DOHH2 (cell line): ENCODE measurements at regions not wholly inside any gene's neighbourhood (a gene's known extent, or its start where the extent isn't known, plus 50 kb on each side); places are given as distances from the start of the nearest gene placed in this dataset.

Experiments used
- H3F3A ChIP-seq: fragments of 200-600 bp; sonication (generic), shearing (Covaris generic); 2 replicates; pipeline ENCODE4 v1.6.0; 2016; ENCODE audit warnings: antibody characterized with exemption, mild to moderate bottlenecking; ENCODE audit not compliant: control insufficient read depth, insufficient read depth
- H3K27ac ChIP-seq: fragments of 200-600 bp; sonication (generic); 2 replicates; pipeline ENCODE4 v1.5.1; 2014; ENCODE audit warnings: low read depth, mild to moderate bottlenecking, low read length, moderate library complexity
- H3K27me3 ChIP-seq: fragments of 200-600 bp; sonication (generic); 2 replicates; pipeline ENCODE4 v1.6.1; 2014; ENCODE audit warnings: mild to moderate bottlenecking, low read length, mixed read lengths; ENCODE audit not compliant: control insufficient read depth
- H3K36me3 ChIP-seq: fragments of 200-600 bp; sonication (generic); 2 replicates; pipeline ENCODE4 v1.6.1; 2014; ENCODE audit warnings: mild to moderate bottlenecking, low read length, moderate library complexity, mixed read lengths; ENCODE audit not compliant: control insufficient read depth
- H3K4me1 ChIP-seq: fragments of 200-600 bp; sonication (generic); 2 replicates; pipeline ENCODE4 v1.6.1; 2014; ENCODE audit warnings: mild to moderate bottlenecking, low read length, mixed read lengths; ENCODE audit not compliant: control insufficient read depth
- H3K4me2 ChIP-seq: fragments of 200-600 bp; sonication (generic); 2 replicates; pipeline ENCODE4 v1.6.0; 2014; ENCODE audit warnings: mild to moderate bottlenecking, low read length, moderate library complexity
- H3K4me3 ChIP-seq: fragments of 200-600 bp; sonication (generic); 2 replicates; pipeline ENCODE4 v1.5.1; 2014; ENCODE audit warnings: mild to moderate bottlenecking, low read length, mixed read lengths
- H3K79me2 ChIP-seq: fragments of 200-600 bp; sonication (generic); 2 replicates; pipeline ENCODE4 v1.6.1; 2014; ENCODE audit warnings: mild to moderate bottlenecking, low read length, mixed read lengths; ENCODE audit not compliant: control insufficient read depth
- H3K9me2 ChIP-seq: fragments of 200-600 bp; sonication (generic); replicated peaks from 2 replicates; pipeline ENCODE4 v1.6.1; 2014; ENCODE audit warnings: mild to moderate bottlenecking, low read length, mixed read lengths; ENCODE audit not compliant: control insufficient read depth
- H3K9me3 ChIP-seq: fragments of 200-600 bp; sonication (generic); 2 replicates; pipeline ENCODE4 v1.6.1; 2014; ENCODE audit warnings: antibody characterized with exemption, low read length, mixed read lengths; ENCODE audit not compliant: control insufficient read depth, insufficient read depth
- H4K20me1 ChIP-seq: fragments of 200-600 bp; sonication (generic); 2 replicates; pipeline ENCODE4 v1.6.0; 2014; ENCODE audit warnings: low read depth, mild to moderate bottlenecking, antibody characterized with exemption, low read length, moderate library complexity; ENCODE audit not compliant: control insufficient read depth, insufficient read depth
- EZH2phosphoT487 ChIP-seq: fragments of 200-600 bp; sonication (generic); IDR thresholded peaks from 2 replicates; pipeline ENCODE4 v1.6.1; 2017; ENCODE audit warnings: borderline replicate concordance, mild to moderate bottlenecking, antibody characterized with exemption, low read length, moderate library complexity, mixed read lengths
- TF ChIP-seq, protein P1 (sequence below): fragments of 200-600 bp; sonication (generic); IDR thresholded peaks from one replicate; pipeline ENCODE4 v1.5.1; 2014; ENCODE audit warnings: antibody characterized with exemption, mild to moderate bottlenecking, low read depth, low read length; ENCODE audit not compliant: poor library complexity, severe bottlenecking

DNA sequence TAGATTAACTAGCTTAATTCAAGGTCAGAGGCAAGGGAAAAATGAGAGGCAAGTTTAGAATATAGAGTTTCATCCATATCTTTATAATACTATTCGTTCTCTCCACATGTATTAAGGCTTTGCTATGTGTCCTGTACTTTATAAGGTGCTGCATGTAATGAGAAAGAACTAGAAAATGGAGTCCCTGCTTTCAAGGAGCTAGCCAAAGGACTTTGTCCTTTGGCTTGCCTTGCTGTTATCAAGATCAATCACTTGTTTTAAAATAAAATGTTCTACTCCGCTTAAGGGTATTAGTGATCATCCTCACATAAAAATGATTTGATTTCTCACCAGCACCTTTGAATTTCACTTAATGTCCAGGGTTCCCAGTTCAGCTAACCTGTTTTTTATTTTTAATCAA, 470.9 kb downstream of the WDR72 start:
- no peaks in the 10 kb centered on the region for H3K9me2 ChIP-seq
- TF ChIP-seq, protein P1, sequence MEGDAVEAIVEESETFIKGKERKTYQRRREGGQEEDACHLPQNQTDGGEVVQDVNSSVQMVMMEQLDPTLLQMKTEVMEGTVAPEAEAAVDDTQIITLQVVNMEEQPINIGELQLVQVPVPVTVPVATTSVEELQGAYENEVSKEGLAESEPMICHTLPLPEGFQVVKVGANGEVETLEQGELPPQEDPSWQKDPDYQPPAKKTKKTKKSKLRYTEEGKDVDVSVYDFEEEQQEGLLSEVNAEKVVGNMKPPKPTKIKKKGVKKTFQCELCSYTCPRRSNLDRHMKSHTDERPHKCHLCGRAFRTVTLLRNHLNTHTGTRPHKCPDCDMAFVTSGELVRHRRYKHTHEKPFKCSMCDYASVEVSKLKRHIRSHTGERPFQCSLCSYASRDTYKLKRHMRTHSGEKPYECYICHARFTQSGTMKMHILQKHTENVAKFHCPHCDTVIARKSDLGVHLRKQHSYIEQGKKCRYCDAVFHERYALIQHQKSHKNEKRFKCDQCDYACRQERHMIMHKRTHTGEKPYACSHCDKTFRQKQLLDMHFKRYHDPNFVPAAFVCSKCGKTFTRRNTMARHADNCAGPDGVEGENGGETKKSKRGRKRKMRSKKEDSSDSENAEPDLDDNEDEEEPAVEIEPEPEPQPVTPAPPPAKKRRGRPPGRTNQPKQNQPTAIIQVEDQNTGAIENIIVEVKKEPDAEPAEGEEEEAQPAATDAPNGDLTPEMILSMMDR = no peak
- no peak for TF ChIP-seq EZH2phosphoT487
- H3K79me2 ChIP-seq = no peaks in the 10 kb centered on the region

DNA sequence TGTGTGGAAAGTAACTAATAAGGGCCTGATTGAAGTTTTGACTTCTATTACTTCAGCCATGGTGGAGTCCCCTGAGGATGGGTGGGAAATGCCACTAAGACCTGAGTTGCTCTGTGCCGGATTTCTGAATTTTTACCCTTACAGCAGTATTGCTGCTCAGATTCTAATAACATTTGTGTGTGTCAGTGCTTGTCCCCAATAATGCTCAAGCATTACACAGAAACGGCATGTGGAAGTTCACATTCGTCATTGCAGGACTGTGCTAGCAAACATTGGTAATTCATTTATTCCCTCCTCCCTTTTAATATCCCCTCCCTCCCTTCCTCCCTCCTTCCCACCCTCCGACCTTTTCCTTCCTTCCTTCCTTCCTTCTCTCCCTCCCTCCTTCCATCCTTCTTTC, 484.5 kb upstream of the ONECUT1 start:
- H3K36me3 ChIP-seq = no peaks in the 10 kb centered on the region
- H3F3A ChIP-seq = no peaks in the 10 kb centered on the region
- no peaks in the 10 kb centered on the region for H3K9me2 ChIP-seq
- H3K4me1 ChIP-seq = no peaks in the 10 kb centered on the region
- no peaks in the 10 kb centered on the region for H3K79me2 ChIP-seq
- no peaks in the 10 kb centered on the region for H3K27me3 ChIP-seq
- no peak for TF ChIP-seq EZH2phosphoT487
- TF ChIP-seq, protein P1 = no peak
- H3K4me2 ChIP-seq = no peak overlapping the region
- no peak overlapping the region for H3K27ac ChIP-seq
- H3K9me3 ChIP-seq = no peaks in the 10 kb centered on the region
- no peaks in the 10 kb centered on the region for H4K20me1 ChIP-seq
- no peak overlapping the region for H3K4me3 ChIP-seq

More for the DNA sequence above, 470.9 kb downstream of the WDR72 start:
- Histone ChIP-seq H3K9me3 (no peaks in the 10 kb centered on the region), H3F3A (no peaks in the 10 kb centered on the region), H3K27me3 (no peaks in the 10 kb centered on the region), H4K20me1 (no peaks in the 10 kb centered on the region), H3K27ac (no peak overlapping the region), H3K4me2 (no peak overlapping the region), H3K36me3 (no peaks in the 10 kb centered on the region), H3K4me3 (no peak overlapping the region), H3K4me1 (no peaks in the 10 kb centered on the region)

DNA sequence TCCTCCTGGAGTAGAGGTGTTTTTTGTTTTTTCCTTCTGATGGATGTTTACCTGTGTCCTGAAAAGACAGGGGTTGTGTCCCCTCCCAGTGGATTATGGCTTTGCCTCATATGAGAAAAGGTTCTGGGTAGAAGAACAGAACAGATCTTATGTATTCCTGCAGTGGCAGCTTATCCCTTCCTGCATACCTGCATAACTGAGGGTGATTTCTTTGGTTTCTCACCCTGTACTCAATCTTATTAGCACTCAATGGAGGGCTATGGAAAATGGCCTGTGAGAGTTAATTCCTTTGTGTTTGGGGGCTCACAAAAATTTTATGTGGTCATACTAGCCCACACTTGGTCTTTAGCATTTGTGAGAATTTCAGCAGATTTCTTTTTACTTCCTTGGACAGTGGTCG, 482.0 kb upstream of the ONECUT1 start:
- H4K20me1 ChIP-seq = no peaks in the 10 kb centered on the region
- no peaks in the 10 kb centered on the region for H3K9me2 ChIP-seq
- no peaks in the 10 kb centered on the region for H3K36me3 ChIP-seq
- TF ChIP-seq EZH2phosphoT487 = no peak
- TF ChIP-seq, protein P1 = no peak
- no peak overlapping the region for H3K27ac ChIP-seq
- no peak overlapping the region for H3K4me3 ChIP-seq
- no peaks in the 10 kb centered on the region for H3K4me1 ChIP-seq
- H3K79me2 ChIP-seq = no peaks in the 10 kb centered on the region
- no peaks in the 10 kb centered on the region for H3K27me3 ChIP-seq
- H3F3A ChIP-seq = no peaks in the 10 kb centered on the region
- H3K4me2 ChIP-seq = no peak overlapping the region
- H3K9me3 ChIP-seq = no peaks in the 10 kb centered on the region

DNA sequence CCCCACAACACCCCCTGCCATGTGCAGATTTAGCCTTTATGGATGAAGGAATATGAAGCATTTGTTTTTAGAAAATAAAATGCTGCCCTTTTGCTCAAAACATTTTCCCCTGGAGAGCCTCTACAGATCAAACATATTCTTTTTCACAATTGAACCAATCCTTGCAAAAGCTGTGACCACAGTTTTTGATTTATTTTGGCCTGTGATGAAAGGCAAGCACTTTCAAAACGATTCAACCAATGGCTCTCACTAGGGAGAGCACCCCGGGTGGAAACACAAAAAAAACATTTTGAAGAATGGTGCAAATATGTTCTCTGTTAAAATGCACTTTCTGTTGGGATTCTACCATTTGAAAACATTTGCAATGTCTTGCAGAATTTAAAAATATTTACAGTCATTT, 476.0 kb upstream of the ONECUT1 start:
- Histone ChIP-seq H3K27ac (no peak overlapping the region), H3K4me2 (no peak overlapping the region), H3K36me3 (no peaks in the 10 kb centered on the region), H3F3A (no peaks in the 10 kb centered on the region), H3K9me2 (no peaks in the 10 kb centered on the region), H3K27me3 (no peaks in the 10 kb centered on the region), H3K9me3 (no peaks in the 10 kb centered on the region), H4K20me1 (no peaks in the 10 kb centered on the region), H3K4me3 (no peak overlapping the region), H3K4me1 (no peaks in the 10 kb centered on the region), H3K79me2 (no peaks in the 10 kb centered on the region)
- TF ChIP-seq, protein P1 = no peak
- no peak for TF ChIP-seq EZH2phosphoT487
